Retinal pigment epithelial cell (primary cell): ENCODE measurements at regions not wholly inside any gene's neighbourhood (a gene's known extent, or its start where the extent isn't known, plus 50 kb on each side); places are given as distances from the start of the nearest gene placed in this dataset.

Experiments
- DNase-seq: peaks from one replicate; pipeline ENCODE4 v3.0.0-alpha.2; 2010; ENCODE audit warnings: low read depth
- H3K4me3 ChIP-seq: 2 replicates; pipeline ENCODE4 v1.5.1; 2011; ENCODE audit warnings: mild to moderate bottlenecking, low read length, control low read depth, moderate library complexity
- TF ChIP-seq, protein P1 (sequence below): conservative IDR thresholded peaks from 2 replicates; pipeline ENCODE4 v1.5.1; 2011; ENCODE audit warnings: low read depth, low read length, control low read depth, inconsistent platforms

DNA sequence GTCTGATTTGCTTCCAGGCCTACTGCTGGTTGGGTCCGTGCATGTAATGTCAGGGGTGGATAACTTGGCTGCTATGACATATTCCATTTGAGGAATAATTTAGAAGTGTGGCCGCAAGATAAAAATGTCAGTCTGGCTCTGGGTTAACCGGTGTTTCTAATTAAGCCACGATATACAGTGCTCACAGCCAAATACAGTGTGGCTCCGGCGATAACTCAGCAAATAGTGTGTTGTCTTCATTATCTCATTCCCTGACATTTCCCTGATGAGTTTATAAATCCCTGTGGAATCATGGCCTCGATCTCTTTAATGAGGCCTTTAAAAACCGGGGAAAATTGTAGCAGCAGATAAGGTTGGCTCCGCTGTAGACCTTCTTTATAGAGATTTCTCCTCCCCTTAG is 1125.0 kb downstream of the TYW1 start:
- no peak overlapping the region for H3K4me3 ChIP-seq
- DNase-seq: no peak
- TF ChIP-seq, protein P1, sequence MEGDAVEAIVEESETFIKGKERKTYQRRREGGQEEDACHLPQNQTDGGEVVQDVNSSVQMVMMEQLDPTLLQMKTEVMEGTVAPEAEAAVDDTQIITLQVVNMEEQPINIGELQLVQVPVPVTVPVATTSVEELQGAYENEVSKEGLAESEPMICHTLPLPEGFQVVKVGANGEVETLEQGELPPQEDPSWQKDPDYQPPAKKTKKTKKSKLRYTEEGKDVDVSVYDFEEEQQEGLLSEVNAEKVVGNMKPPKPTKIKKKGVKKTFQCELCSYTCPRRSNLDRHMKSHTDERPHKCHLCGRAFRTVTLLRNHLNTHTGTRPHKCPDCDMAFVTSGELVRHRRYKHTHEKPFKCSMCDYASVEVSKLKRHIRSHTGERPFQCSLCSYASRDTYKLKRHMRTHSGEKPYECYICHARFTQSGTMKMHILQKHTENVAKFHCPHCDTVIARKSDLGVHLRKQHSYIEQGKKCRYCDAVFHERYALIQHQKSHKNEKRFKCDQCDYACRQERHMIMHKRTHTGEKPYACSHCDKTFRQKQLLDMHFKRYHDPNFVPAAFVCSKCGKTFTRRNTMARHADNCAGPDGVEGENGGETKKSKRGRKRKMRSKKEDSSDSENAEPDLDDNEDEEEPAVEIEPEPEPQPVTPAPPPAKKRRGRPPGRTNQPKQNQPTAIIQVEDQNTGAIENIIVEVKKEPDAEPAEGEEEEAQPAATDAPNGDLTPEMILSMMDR: no peak

DNA sequence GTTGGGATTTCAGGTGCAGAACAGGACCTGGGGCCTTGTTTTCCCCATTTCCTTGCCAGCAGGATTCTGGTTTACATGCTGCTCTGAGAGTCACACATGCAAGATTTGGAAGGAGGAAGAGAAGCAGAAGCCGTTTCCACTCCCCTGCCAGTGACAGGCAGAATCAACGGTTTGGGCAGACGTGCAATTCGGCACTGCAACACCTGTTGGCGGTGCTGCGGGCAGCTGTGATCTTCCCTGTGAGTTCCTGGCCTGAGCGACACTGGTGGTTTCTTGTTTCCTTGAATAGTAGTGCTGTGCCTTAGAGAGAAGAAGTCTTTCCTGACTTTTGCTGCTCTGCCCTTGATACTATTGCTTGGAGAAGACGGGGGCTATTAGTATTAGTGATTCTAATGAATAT is 1126.2 kb downstream of the TYW1 start:
- no peak for DNase-seq
- H3K4me3 ChIP-seq: no peak overlapping the region
- TF ChIP-seq, protein P1: no peak

DNA sequence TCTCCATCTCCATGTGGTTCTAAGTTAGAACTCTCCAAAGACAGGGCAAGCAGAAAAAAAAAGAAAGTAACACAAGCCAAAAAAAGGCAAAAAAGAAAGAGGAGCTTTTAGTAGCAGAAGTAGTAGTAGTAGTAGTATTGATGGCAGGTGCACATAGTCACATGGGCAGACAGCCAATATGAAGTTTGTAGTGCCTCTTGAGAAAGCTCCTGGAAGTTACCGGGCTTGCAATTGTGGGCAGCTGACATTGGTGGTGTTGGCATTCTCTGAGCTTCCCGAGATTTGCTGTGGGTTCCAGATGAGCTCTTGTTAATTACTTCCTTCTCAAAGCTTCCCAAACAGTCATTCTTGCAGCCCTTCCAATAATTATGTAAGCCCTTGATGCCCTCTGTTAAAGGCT is 1128.5 kb downstream of the TYW1 start:
- H3K4me3 ChIP-seq: no peak overlapping the region
- TF ChIP-seq, protein P1: no peak
- DNase-seq: no peak

DNA sequence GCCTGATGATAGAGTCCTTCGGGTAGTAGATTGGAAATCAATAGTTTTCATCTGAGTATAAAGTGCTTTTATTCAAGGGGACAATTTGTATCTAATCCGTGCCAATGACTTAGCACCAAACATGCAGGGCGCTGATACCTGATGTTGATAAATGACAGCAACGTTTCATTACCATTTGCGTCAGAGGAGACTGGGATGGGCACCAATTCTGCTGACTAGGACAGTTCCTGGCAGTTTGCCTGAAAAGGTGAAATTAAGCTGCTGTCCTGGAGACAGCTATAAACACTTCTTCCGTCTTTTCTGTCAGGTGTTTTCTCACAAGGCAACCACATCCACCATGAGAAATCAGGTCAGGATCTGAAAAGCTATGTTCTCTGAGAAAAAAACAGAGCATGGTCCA is 1136.4 kb downstream of the TYW1 start:
- no peak for DNase-seq
- TF ChIP-seq, protein P1: no peak
- no peak overlapping the region for H3K4me3 ChIP-seq

DNA sequence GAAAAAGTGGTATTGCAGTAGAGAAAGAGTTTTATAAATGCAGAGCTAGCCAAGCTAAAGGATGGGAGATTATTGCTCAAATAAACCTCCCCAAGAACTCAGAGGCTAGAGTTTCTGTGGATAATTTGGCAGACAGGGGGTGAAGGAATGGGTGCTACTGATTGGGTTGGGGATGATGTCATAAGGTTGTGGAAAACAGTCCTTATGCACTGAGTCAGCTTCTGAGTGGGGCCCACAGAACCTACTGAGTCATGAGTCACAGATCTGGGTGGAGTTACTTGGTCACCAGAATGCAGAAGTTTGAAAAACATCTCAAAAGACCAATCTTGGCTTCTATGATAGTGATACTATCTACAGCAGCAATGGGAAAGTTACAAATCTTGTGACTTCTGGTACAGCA is 1146.7 kb downstream of the TYW1 start:
- no peak overlapping the region for H3K4me3 ChIP-seq
- TF ChIP-seq, protein P1: no peak
- no peak for DNase-seq

DNA sequence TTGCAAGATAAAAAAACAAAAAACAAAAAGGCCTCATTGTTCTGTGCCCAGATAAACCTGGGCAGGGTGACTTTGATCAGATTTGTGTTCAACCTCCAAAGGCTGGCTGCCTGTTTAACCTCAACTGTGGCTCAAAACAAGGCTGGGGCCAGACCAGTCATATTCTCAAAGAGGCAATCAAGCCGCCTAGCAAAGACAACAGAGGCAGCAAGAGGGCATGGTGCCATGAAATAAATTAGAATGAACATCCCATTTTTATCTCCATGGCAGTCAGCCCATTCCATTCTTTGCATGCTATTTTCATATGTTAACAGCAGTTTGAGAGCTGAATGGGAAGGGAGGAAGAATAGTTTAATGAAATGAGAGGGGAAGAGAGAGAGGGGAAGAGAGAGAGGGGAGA is 1150.3 kb downstream of the TYW1 start:
- TF ChIP-seq, protein P1: no peak
- DNase-seq: no peak
- no peak overlapping the region for H3K4me3 ChIP-seq

DNA sequence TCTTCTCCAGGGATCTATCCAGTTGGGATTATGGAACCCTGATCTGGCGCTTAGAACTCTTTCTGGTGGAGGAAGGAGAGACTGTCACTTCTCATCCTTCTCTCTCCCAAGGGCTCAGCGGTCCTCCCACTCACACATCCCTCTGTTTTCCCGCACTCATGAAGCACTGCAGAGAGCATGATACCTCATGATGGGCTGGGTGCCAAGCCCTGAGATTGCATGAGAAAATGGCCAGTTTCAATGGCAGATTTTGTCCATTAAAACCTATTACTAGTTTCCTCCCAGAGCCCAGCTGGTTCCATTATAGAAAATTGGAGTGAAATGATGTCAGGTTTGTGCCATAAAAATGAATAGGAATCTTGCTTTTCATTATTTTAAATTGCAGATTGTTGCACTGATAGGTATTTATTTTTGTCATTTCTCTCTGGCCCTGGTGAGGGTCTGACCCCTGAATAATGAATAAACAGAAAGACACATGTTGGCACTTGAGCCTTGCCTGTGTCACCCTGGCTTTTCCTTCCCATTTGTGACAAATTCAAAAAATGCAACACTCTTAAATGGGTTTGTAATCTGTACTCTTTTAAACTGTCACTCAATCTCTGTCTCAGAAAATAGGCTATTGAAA is 1151.1 kb downstream of the TYW1 start:
- TF ChIP-seq, protein P1: no peak

More for the DNA sequence above, 1151.1 kb downstream of the TYW1 start:
- no peak overlapping the region for H3K4me3 ChIP-seq
- no peak for DNase-seq
